Body of pancreas (tissue), 4 donors: ENCODE measurements at regions not wholly inside any gene's neighbourhood (a gene's known extent, or its start where the extent isn't known, plus 50 kb on each side); places are given as distances from the start of the nearest gene placed in this dataset.

Experiments
- POLR2A ChIP-seq, 3 donors: fragments of 450-650 bp; IDR thresholded peaks; one replicate each; pipeline ENCODE4 v1.6.1; 2016; ENCODE audit warnings: antibody characterized with exemption in 3 of 3, mild to moderate bottlenecking in 2 of 3
- TF ChIP-seq, protein P1 (sequence below), 7 experiments: fragments of 450-650 bp in 4 of 7; fragments of 200-600 bp in 3 of 7; sonication (generic) in 3 of 7; IDR thresholded peaks; one replicate each; pipeline ENCODE4 v1.5.1; 2016 to 2019; ENCODE audit warnings: antibody characterized with exemption in 7 of 7

DNA sequence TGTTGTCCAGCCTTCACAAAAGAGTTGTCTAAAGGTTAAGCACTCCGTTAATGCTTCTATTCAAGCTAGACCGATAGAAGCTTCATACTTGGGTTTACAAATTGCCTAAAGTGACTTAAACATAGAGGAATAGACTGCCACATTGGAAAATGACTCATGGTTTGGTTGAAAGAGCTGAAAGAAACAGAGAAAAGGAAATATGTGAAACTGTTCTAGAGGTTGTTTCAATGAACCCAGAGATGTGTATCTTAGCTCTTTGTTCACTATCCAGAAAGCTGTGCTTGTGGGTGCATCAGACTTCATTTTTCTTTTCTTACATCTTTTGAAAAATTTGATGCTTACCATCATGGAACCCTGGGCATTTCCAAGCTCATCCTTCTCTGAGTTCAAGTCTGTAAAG lies 736.2 kb downstream of the INHBA start:
- TF ChIP-seq, protein P1, sequence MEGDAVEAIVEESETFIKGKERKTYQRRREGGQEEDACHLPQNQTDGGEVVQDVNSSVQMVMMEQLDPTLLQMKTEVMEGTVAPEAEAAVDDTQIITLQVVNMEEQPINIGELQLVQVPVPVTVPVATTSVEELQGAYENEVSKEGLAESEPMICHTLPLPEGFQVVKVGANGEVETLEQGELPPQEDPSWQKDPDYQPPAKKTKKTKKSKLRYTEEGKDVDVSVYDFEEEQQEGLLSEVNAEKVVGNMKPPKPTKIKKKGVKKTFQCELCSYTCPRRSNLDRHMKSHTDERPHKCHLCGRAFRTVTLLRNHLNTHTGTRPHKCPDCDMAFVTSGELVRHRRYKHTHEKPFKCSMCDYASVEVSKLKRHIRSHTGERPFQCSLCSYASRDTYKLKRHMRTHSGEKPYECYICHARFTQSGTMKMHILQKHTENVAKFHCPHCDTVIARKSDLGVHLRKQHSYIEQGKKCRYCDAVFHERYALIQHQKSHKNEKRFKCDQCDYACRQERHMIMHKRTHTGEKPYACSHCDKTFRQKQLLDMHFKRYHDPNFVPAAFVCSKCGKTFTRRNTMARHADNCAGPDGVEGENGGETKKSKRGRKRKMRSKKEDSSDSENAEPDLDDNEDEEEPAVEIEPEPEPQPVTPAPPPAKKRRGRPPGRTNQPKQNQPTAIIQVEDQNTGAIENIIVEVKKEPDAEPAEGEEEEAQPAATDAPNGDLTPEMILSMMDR (IDR thresholded peaks at IDR 0.05) = no peak
- TF ChIP-seq POLR2A (IDR thresholded peaks at IDR 0.05) = no peak
